HG03135 (cell line): ENCODE measurements at regions not wholly inside any gene's neighbourhood (a gene's known extent, or its start where the extent isn't known, plus 50 kb on each side); places are given as distances from the start of the nearest gene placed in this dataset.
A peak's percentile ranks its signal among the peaks of the same experiment; 100 is the strongest.

Experiments used
- ATAC-seq: cut with Tn5 transposase; IDR thresholded peaks from one replicate; pipeline ENCODE4 v1.9.1; 2021; ENCODE audit warnings: mild to moderate bottlenecking, moderate library complexity; ENCODE audit not compliant: unreplicated experiment

DNA sequence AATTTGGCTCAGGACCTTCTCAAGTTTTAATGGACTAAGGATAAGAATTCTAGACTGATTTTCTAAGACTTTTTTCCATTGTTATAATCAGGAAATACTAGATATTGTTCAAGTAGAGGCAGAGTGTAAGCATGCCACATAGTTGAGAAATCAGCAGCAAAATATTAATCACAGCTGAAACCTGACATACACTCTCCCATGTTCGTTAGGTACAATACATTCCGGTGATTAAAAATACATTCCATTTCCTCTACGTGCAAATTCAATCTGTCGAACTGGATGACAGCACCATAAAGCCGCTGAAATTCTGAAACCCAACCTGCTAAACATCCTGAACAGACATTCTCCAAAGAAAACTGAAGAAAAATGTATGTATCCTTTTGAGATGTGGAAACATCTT, 587.6 kb upstream of the DIPK2B start:
- ATAC-seq = no peak

DNA sequence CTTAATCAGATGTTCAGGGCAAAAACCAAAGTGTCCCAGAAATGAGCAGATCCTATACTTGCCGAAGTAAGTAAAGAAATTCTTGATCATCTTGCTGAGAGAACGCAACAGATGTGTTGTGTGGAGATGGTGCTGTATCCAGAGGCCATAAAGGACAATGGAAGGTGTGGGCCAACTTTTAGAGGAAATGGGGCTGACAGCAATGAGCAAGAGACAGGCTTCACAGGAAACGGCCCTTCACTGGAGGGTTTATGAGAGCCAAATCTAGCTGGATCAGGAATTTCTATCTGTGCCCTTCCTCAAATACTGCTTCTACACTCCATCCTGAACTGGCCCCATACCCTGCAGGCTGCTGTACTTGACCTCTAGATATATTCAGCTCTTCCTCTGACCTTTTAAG, 583.9 kb upstream of the DIPK2B start:
- no peak for ATAC-seq

DNA sequence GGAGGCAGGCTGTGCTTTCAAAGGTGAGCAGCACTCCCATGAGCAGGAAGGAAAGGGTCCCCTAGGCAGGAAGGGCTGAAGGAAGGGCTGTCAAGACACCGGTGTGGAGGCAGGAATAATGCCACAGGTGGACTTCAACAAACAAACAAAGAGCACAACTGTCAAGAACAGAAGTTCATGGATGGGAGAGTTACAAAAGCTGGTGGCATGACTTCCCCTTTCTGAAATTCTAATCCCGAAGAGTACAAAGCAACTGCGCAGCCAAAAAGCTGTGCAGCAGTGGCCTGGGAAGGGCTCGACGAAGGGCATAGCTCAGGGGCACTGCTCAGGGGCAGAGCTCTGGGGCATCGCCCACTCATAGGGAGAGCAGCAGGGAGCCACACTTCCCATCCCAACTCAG, 582.3 kb upstream of the DIPK2B start:
- ATAC-seq = no peak

- no peak for ATAC-seq
Observed at GRCh38 chrX:45781901-45782553, 581.4 kb upstream of the DIPK2B start.

- no peak for ATAC-seq
Observed at GRCh38 chrX:45778616-45779015, 577.9 kb upstream of the DIPK2B start.

- ATAC-seq = no peak
Observed at GRCh38 chrX:45777366-45777765, 576.7 kb upstream of the DIPK2B start.

DNA sequence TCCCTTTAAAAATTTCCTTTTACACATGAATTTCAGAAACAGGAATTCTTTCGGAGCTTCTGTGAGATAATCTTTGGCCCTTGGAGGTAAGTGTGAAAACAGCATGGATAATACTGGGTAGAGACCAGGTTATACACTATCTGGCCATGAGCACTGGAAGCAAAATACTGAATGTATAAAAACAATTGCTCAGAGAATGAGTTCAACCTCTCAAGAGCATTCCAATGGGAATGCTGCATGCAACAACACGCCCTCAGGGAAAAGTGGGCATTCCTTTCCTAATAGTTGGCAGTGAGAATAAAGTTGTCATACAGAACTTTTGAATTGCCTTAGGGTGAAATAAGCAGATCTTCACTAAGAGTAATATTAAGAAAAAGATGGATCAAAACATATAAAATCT, 574.8 kb upstream of the DIPK2B start:
- no peak for ATAC-seq

GRCh38 chrX:45774961-45775360, 574.3 kb upstream of the DIPK2B start:
- no peak for ATAC-seq

- ATAC-seq = no peak
Observed at GRCh38 chrX:45773572-45773971, 572.9 kb upstream of the DIPK2B start.

DNA sequence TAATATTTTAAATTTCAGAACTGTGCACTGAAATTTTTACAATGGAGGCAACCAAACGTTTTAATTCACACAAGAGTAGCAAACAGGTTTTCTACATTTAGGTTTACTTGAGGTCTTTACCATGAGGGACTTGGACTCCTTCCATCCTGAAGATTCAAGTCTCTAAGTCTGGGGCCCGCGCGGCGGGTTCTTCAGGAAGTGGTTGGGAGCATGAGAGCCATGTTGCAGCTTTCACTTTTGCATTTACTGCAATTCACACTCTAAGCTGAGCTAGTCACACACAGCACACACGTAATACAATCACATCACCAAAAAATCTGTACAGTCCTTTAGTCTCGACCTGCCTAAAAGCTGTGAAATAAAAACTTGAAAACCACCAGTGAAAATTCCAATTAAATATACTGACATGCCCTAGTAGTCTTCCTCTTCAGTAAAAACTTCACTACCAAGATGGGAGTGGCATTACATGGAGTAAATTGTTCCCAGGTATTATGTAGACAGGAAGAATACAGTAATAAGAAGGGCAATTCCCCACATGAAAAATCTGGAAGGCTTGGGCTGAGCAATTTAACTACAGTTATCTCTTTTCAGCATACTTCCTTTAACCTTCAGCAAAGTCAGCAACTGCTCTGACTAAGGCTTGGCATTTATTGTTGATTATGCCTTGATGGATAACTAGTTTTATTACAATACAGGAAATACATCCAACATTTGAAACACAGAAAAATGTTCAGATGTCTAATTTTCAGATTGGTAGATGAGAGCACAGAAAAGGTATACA, 571.1 kb upstream of the DIPK2B start:
- no peak for ATAC-seq

DNA sequence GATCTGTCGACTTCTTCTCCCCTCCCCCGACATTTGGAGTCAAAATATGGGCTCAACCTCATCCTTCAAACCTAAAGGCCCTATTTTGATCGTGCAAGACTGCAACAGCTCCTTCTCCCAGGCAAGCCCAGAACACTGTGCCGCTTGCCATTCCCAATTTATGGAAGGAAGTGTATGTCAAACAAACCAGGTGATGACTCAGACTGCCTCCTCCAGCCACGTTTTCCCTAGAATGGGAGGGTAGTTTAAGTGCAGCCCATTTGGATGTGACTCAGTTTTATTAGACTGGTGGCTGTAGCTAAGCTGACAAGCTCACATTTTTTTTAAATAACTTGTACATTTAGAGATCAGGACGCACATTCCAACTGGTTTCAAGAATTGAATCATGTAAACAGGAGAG, 570.4 kb upstream of the DIPK2B start:
- no peak for ATAC-seq

DNA sequence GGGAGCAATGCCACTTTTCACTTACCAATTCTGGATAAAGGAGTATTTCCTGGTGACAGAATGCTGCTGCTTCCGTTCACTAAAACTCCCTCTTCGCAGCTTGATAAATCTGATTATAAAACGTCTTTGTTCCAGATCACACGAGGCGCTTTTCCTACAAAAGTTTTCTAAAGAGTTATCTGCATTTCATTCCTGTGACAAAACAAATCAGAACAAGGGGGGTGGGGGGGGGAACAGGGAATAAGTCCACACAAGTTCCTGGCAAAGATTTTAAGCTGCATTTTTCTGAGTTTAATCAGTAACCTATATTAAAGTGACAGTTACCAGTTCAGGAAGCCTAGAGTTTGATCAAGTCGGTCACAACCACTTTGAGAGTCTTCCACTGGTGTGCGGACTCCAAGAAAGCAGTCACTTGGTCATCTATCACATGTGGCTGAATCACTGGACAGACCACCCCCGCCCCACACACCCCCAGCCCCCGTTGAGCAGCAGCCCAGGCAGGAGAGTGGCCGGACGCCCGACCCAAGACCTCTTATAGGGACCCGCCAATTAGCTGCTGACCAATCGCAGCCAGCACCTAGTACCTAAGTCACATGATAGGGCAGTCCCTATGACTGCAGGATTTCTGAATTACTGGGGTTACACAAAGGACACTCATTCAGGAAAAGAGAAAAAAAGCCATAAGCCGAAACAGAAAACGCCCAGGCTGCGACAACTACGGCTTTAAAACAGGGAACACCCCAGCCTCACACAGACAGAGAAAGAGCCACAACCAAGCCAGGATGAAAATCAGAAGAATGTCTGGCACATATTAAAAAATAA, 569.3 kb upstream of the DIPK2B start:
- peak; percentile 83 for ATAC-seq

GRCh38 chrX:45768666-45769236, 568.1 kb upstream of the DIPK2B start:
- no peak for ATAC-seq

GRCh38 chrX:45766981-45767501, 566.4 kb upstream of the DIPK2B start:
- ATAC-seq = no peak

DNA sequence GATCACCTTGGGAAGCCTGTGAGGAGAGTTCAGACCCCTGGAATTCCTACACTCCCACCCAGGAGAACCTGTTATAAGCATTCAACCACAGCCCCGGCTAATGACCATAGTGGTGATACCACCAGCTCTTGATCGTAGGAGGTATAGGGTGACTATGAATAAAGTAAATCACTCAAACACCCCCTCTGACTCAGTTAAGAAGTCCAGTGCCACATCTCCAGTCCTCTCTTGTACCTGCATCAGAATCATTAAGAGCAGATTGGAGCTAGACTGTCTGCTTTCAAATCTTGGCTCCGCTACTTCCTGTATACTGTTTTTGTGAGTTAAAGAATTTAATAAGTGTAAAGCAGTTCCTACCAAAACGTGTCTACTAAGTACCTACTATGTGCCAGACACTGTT, 565.1 kb upstream of the DIPK2B start:
- ATAC-seq = no peak

- ATAC-seq = no peak
Observed at GRCh38 chrX:45765281-45765680, 564.6 kb upstream of the DIPK2B start.

DNA sequence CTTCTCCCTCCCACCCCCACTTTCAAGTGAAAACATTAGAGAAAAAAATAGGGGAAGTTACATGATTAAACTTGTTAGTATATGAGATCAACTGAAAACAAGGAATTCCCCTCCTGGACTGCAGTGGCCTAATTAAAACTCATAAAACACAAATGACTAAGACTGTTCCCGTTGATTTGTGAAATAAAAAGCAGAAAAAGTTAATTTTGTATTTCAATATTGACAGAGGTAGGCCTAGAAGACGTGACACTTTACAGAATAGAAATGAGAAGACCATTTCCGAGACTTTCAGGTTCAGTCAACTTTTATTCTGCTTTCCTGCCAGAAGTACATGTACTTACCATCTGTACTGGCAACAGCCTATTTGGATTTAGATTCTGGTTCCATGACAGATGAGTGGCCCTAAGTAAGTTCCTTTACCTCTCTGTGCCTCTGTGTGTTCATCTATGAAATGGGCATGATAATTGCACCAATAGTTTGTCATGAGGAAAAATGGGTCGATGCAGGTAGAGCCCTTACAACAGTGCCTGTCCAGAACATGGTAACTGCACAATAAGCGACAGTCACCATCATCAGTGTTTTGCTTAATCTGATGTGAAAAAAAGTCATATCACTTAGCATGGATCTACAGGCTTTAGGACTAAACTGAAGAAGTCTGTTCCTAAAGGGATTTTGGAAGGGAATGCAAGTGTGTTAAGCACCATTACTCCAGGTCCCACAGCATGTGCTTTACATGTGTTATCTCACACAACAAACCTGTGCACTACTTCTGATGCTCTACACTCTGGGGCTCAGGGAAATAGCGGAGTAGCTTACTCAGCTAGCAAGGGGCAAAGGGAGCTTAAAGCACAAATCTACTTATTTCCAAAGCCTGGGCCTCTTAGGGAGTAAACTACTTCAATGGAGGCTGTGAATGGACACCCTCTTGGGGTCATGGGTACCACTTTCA, 562.3 kb upstream of the DIPK2B start:
- no peak for ATAC-seq

- ATAC-seq = no peak
Observed at GRCh38 chrX:45761920-45762319, 561.2 kb upstream of the DIPK2B start.

- no peak for ATAC-seq
Observed at GRCh38 chrX:45760187-45760742, 559.6 kb upstream of the DIPK2B start.
